Lower leg skin (tissue), 3 donors: ENCODE measurements at regions not wholly inside any gene's neighbourhood (a gene's known extent, or its start where the extent isn't known, plus 50 kb on each side); places are given as distances from the start of the nearest gene placed in this dataset.

Experiments
- POLR2A ChIP-seq, 2 donors: fragments of 450-650 bp; IDR thresholded peaks; one replicate each; pipeline ENCODE4 v1.6.1; 2016 to 2017; ENCODE audit warnings: antibody characterized with exemption in 2 of 2, mild to moderate bottlenecking in 1 of 2, moderate library complexity in 1 of 2
- TF ChIP-seq, protein P1 (sequence below), 3 donors: fragments of 450-650 bp; IDR thresholded peaks; one replicate each; pipeline ENCODE4 v1.5.1; 2016; ENCODE audit warnings: antibody characterized with exemption in 3 of 3, mild to moderate bottlenecking in 3 of 3, moderate library complexity in 2 of 3

- TF ChIP-seq, protein P1, sequence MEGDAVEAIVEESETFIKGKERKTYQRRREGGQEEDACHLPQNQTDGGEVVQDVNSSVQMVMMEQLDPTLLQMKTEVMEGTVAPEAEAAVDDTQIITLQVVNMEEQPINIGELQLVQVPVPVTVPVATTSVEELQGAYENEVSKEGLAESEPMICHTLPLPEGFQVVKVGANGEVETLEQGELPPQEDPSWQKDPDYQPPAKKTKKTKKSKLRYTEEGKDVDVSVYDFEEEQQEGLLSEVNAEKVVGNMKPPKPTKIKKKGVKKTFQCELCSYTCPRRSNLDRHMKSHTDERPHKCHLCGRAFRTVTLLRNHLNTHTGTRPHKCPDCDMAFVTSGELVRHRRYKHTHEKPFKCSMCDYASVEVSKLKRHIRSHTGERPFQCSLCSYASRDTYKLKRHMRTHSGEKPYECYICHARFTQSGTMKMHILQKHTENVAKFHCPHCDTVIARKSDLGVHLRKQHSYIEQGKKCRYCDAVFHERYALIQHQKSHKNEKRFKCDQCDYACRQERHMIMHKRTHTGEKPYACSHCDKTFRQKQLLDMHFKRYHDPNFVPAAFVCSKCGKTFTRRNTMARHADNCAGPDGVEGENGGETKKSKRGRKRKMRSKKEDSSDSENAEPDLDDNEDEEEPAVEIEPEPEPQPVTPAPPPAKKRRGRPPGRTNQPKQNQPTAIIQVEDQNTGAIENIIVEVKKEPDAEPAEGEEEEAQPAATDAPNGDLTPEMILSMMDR (IDR thresholded peaks at IDR 0.05) = no peak
- no peak for TF ChIP-seq POLR2A (IDR thresholded peaks at IDR 0.05)
Measured at GRCh38 chr5:155094455-155094854, 80.9 kb downstream of the KIF4B start.
